HG02623 (cell line): ENCODE measurements at regions not wholly inside any gene's neighbourhood (a gene's known extent, or its start where the extent isn't known, plus 50 kb on each side); places are given as distances from the start of the nearest gene placed in this dataset.

Experiments
- ATAC-seq: cut with Tn5 transposase; IDR thresholded peaks from one replicate; pipeline ENCODE4 v1.9.1; 2021; ENCODE audit warnings: moderate library complexity; ENCODE audit not compliant: unreplicated experiment

GRCh38 chr3:109532257-109533216 lies 195.2 kb upstream of the DPPA4 start:
- no peak for ATAC-seq

DNA sequence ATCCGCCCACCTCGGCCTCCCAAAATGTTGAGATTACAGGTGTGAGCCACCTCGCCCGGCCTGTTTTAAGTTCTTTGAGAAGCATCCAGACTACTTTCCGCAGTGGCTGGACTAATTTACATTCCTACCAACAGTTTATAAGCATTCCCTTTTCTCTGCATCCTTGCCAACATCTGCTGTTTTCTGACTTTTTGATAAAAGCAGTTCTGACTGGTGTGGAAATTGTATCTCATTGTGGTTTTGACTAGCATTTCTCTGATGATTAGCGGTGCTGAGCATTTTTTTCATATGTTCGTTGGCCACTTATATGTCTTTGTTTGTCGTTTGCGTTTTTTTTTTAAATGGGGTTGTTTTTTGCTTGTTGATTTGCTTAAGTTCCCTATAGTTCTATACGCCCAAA lies 208.4 kb upstream of the DPPA4 start:
- no peak for ATAC-seq

DNA sequence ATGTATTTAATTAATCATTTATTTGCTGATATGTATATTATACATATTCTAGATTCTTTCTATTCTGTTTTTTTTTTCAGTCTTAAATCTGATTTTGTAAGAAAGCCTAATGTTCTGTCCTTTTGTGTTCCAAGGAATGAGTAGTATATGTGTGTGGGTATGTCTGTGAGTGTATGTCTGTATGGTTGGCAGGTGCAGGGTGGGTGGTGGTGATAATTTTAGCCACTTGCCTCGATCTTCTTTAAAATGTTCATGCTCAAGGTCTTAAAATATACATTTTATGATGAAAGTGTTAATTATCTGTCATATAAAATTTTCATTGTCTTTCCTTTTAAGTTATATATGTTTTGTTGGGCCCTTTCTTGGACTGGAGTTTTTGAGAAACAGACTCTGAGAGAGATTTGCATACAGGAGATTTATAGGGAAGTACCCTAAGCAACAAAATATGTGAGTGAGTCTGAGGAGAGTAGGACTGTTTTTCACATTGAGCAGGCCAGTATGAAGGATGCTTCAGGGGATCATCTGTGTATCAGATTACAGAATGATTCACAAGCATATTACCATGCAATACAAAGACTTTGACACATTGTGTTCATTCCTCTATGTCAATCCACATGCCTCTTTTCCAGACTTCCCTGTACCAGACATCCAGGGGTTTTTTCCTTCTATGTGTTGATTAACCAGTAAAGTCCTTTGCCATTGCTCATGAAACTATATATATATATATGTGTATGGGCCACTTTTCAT lies 211.0 kb upstream of the DPPA4 start:
- ATAC-seq, result no peak

GRCh38 chr3:109553591-109554371 lies 216.4 kb upstream of the DPPA4 start:
- no peak for ATAC-seq

GRCh38 chr3:109559389-109559788 lies 222.0 kb upstream of the DPPA4 start:
- no peak for ATAC-seq

DNA sequence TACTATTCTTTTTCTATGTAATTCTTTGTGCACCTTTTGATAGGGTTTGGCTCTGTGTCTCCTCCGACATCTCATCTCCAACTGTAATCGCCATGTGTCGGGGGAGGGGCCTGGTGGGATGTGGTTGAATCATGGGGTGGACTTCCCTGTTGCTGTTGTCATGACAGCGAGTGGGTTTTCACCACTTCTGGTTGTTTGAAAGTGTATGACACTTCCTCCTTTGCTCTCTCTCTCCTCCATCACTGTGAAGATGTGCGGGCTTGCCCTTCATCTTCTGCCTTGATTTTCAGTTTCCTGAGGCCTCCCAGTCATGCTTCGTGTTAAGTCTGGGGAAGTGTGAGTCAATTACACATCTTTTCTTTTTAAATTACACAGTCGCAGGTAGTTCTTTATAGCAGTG lies 225.8 kb upstream of the DPPA4 start:
- ATAC-seq, result no peak

DNA sequence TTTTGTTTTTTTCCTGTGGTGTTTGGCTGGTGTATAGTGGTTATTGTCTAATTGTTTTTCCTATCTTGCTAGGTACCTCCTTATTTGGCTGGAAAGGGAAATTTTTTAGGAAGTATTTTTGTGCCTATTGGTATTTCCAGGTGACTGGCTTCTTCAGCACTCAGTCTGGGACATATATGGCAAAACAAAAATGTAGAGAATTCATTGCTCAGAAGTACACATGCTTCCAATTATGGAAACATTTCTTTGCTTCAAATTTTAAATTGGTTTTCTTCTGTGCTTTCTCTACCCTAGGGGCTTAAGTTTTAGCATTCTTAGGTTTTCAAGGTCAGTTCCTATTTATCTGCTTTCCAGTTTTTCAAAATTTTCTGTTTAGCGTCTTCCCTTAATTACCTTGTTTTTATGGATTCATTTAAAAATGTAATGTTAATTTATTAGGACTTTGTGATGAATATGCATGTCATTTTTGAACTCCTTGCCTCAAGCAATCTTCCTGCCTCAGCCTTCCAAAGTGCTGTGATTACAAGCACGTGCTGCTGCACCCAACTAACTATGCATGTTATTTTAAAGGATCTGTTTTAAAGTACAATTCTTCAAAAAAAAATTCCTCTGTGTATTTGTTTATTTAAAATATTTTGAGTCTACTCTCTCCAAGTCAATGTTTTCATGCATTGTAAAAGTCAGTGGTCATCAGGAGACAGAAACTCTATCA lies 231.9 kb upstream of the DPPA4 start:
- ATAC-seq, result no peak

GRCh38 chr3:109570408-109570807 lies 233.1 kb upstream of the DPPA4 start:
- ATAC-seq, result no peak

GRCh38 chr3:109572301-109572700 lies 235.0 kb upstream of the DPPA4 start:
- no peak for ATAC-seq

- ATAC-seq, result no peak
Measured at GRCh38 chr3:109596991-109597390, 259.6 kb upstream of the DPPA4 start.

- no peak for ATAC-seq
Measured at GRCh38 chr3:109597444-109597843, 260.1 kb upstream of the DPPA4 start.

- ATAC-seq, result no peak
Measured at GRCh38 chr3:109607897-109608296, 270.6 kb upstream of the DPPA4 start.

DNA sequence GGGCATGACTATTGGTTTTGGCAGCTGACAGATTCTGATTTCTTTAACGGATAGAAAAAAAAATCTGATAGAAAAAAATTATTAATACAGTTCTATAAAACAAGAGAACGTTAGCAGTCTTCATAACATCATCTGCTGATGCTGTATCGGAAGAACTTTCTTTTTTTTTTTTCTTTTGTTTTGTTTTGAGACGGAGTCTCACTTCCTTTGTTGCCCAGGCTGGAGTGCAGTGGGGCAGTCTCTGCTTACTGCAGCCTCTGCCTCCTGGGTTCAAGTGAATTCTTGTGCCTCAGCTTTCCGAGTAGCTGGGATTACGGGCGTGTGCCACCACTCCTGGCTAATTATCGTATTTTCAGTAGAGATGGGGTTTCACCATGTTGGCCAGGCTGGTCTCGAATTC lies 271.2 kb upstream of the DPPA4 start:
- no peak for ATAC-seq

GRCh38 chr3:109618766-109619378 lies 281.5 kb upstream of the DPPA4 start:
- no peak for ATAC-seq

GRCh38 chr3:109631897-109632296 lies 294.6 kb upstream of the DPPA4 start:
- no peak for ATAC-seq

DNA sequence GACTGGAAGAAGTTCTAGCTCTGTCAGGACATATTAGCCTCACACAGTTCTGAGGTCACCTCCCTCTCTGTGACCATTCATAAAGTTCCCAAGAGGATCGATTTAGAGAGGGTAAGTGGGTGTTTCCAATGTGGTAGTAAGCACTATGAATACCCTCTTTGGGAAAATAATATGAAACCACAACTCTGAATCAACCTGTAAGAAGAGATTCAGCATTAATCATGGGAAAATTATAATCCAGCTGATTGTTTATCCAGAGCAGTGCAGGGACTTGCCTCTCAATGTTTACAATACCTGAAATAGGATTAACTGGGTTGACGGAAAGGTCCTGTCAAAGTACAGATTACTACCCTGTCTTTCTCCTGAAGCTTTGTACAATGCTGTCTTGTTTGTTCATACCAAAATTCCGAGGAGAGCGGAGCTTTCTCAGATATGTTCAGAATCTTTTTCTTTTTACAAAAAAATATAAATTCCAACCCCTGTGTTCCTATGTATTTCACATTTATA lies 302.9 kb upstream of the DPPA4 start:
- no peak for ATAC-seq

- no peak for ATAC-seq
Measured at GRCh38 chr3:109642025-109642424, 304.7 kb upstream of the DPPA4 start.

- no peak for ATAC-seq
Measured at GRCh38 chr3:109643590-109643989, 306.2 kb upstream of the DPPA4 start.

DNA sequence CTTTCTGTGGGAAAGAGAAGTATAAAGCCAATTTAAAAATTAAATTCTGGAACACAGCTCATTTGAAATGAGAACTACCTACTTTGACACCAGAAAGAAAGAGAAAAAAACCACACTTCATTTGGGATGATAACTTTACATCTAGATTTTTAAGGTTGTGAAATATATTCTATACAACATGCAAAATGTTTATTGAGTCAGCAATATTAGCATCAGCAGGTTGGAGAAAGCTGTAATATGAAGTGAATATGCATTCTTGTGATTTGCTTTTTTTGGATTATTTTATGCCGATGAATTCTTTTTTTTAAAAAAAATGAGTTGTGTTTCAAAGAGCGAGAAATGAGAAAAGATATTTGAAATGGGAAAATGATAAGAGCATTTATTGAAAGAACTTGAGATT lies 307.0 kb upstream of the DPPA4 start:
- no peak for ATAC-seq

GRCh38 chr3:109644746-109645145 lies 307.4 kb upstream of the DPPA4 start:
- ATAC-seq, result no peak
